ENCODE measurements at regions not wholly inside any gene's neighbourhood (a gene's known extent, or its start where the extent isn't known, plus 50 kb on each side); places are given as distances from the start of the nearest gene placed in this dataset.

DNA sequence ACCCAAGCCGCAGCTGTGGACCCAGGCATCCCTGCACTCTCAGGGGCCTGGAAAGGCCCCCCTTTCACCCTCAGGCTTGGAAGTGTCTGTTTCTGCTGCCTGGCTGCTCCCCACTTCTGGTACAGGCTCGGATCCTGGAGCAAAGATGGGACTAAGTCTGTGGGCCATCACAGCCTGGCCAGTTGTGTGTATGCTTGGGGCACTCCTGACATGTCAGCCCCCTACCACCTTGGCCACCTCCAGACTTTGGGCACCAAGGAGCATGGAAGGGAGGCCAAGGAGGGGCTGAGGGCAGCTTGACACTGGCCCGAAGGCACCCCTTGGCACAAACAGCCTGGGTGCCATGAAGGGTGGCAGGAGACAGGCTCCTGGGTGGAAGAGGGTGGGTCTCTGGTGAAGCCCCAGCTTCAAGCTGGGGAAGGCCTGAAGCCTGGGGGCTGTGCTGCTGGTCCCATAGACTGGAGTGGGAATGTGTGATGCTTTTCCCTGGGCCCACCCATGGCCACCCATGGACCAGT is 799.4 kb upstream of the AGA start:
- Mint-ChIP-seq H3K9me3 (peaks cover 3% of the 10 kb centered on the region), H3K27ac (no peak overlapping the region), H3K4me3 (no peak overlapping the region), H3K27me3 (no peaks in the 10 kb centered on the region), H3K36me3 (ENCODE audit: low read depth) (no peaks in the 10 kb centered on the region), H3K4me1 (no peaks in the 10 kb centered on the region)
- ATAC-seq (replicated peaks) = no peak

DNA sequence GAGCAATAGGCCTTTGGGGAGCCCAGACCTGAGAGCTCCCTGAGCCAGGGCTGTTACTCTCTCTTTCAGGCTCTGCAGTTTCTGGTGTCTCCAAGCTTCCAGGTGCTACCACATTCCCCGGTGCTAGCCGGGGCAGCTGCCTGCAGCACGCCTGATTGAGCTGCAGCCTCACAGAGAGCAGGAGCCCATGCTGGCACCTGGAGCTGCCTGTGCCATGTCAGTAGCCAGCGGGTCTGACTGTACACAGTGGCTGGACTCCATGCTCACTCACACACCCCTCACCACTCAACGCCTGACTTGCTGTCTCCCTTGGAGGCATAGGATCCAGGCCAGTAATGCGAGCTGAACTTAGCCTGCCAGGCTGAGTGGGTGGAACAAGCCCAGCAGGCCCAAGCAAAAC is 800.4 kb upstream of the AGA start:
- ATAC-seq (replicated peaks) = no peak
- H3K4me3 Mint-ChIP-seq = no peak overlapping the region
- H3K9me3 Mint-ChIP-seq = peaks cover 3% of the 10 kb centered on the region
- H3K27me3 Mint-ChIP-seq = no peaks in the 10 kb centered on the region
- no peaks in the 10 kb centered on the region for H3K4me1 Mint-ChIP-seq
- no peak overlapping the region for H3K27ac Mint-ChIP-seq
- H3K36me3 Mint-ChIP-seq (ENCODE audit: low read depth) = no peaks in the 10 kb centered on the region

DNA sequence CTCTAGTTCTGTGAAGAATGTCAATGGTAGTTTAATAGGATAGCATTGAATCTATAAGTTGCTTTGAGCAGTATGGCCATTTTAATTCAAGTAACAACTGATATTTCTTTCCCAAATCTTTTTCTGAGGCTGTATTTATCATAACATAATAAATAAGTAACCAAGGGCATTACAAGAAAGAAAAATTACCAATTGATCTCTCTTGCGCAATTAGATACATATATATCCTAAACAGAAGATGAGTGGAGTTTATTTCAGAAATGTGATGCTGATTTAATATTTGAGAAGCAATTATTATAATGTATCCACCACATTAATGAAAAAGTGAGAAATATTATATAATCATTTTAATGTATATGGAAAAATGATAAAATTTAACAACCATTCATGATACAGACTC is 802.5 kb upstream of the AGA start:
- Mint-ChIP-seq H3K4me3 (no peak overlapping the region), H3K27ac (no peak overlapping the region), H3K4me1 (no peaks in the 10 kb centered on the region), H3K36me3 (ENCODE audit: low read depth) (no peaks in the 10 kb centered on the region), H3K27me3 (no peaks in the 10 kb centered on the region), H3K9me3 (peaks cover 3% of the 10 kb centered on the region)
- ATAC-seq (replicated peaks) = no peak

DNA sequence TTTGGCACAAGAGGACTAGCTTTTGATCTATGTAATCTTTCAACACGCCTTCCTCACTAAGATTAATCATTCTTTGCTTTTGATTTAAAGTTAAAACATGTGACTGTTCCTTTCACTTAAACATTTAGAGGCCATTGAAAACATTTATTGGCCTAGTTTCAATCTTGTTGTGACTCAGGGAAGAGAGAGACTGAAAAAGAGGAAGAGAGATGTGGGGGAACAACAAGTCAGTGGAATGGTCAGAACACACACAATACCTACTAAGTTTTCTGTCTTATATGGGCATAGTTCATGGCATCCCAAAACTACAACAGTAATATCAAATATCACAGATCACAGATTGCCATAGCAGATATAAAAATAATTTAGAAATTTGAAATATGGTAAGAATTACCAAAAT is 812.9 kb upstream of the AGA start:
- H3K4me3 Mint-ChIP-seq = no peak overlapping the region
- no peak for ATAC-seq (replicated peaks)
- no peak overlapping the region for H3K27ac Mint-ChIP-seq
- H3K4me1 Mint-ChIP-seq = no peaks in the 10 kb centered on the region
- H3K27me3 Mint-ChIP-seq = no peaks in the 10 kb centered on the region
- H3K36me3 Mint-ChIP-seq (ENCODE audit: low read depth) = no peaks in the 10 kb centered on the region
- H3K9me3 Mint-ChIP-seq = peaks cover 10% of the 10 kb centered on the region

DNA sequence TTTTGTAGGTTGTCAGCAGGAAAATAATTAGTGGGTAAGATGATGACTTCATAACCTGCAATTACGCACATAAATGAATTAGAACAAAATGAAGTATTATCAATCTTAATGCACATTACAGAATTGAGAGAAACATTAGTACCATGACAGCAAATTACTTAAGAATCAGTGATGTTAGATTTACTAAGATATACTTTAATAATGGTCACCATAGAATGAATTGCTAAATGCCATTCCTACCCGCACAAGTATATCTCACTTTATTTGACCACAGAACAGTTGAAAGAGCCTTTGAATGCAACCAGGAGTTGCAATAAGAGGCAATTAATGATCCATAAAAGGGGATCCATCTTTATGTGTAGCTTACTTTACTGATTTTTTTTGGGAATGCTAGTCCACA is 816.4 kb upstream of the AGA start:
- peaks cover 7% of the 10 kb centered on the region for H3K9me3 Mint-ChIP-seq
- no peaks in the 10 kb centered on the region for H3K27me3 Mint-ChIP-seq
- no peak overlapping the region for H3K4me3 Mint-ChIP-seq
- H3K27ac Mint-ChIP-seq = no peak overlapping the region
- H3K36me3 Mint-ChIP-seq (ENCODE audit: low read depth) = no peaks in the 10 kb centered on the region
- ATAC-seq (replicated peaks) = no peak
- no peaks in the 10 kb centered on the region for H3K4me1 Mint-ChIP-seq

DNA sequence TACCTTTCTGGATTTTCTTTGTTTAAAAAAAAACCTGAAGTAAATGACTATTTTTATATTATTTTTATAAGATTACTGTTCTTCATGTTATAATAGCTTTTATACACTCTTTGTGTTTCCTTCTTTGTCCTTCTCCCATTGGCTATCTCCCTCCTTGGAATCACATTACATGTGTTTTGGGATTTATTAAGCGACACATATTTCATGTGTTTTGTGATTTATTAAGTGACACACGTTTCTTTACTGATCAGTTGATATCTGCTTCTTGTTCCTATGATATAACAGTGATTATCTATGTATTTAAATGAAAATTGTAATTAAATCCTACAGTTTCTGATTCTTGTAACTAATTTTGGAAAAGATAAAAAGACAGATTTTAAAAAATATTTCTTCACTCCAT is 817.3 kb upstream of the AGA start:
- H3K4me3 Mint-ChIP-seq = no peak overlapping the region
- H3K9me3 Mint-ChIP-seq = peaks cover 3% of the 10 kb centered on the region
- ATAC-seq (replicated peaks) = no peak
- no peak overlapping the region for H3K27ac Mint-ChIP-seq
- no peaks in the 10 kb centered on the region for H3K27me3 Mint-ChIP-seq
- no peaks in the 10 kb centered on the region for H3K36me3 Mint-ChIP-seq (ENCODE audit: low read depth)
- no peaks in the 10 kb centered on the region for H3K4me1 Mint-ChIP-seq

DNA sequence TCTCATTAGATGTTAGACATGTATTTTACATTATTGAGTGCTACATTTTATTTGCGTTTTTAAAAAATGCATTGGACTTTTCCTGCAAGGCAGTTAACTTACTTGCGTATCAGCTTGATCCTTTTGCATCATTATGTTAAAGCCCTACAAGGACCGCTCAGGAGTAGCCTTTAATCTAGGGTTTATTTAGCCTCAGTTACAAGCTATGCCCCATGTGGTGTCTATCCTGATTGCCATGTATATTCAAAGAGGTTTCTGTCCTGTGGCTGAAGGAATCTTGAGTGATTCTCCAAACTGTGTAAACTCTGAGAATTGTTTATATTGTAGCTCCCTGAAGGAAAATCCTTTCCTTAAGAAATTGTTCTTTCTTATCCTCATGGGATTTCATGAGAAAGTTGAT is 821.8 kb upstream of the AGA start:
- Mint-ChIP-seq H3K36me3 (ENCODE audit: low read depth) (no peaks in the 10 kb centered on the region), H3K4me3 (no peak overlapping the region), H3K27me3 (no peaks in the 10 kb centered on the region), H3K9me3 (peaks cover 4% of the 10 kb centered on the region), H3K4me1 (no peaks in the 10 kb centered on the region), H3K27ac (no peak overlapping the region)
- no peak for ATAC-seq (replicated peaks)

DNA sequence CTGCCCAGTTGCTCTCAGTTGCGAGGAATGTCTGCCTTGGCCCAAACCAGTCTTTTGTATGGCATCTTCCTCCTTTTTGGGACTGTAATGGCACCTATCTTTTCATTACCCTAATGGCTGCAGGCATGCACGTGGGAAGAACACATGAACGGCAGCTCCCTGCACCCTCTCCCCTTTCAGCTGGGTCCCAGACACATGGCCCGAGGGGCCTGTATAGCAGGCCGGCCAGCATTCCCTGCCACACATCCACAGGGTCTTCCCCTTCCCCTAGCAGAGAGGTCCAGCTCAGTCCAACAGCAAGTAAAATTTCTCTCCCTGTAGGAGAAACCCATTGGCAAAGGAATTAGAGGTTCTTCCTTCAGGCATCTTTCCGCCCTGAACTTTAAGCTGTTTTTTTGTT is 829.1 kb upstream of the AGA start:
- no peak overlapping the region for H3K27ac Mint-ChIP-seq
- H3K9me3 Mint-ChIP-seq = peaks cover 16% of the 10 kb centered on the region
- no peak overlapping the region for H3K4me3 Mint-ChIP-seq
- H3K27me3 Mint-ChIP-seq = no peaks in the 10 kb centered on the region
- ATAC-seq (replicated peaks) = no peak
- no peaks in the 10 kb centered on the region for H3K4me1 Mint-ChIP-seq
- H3K36me3 Mint-ChIP-seq (ENCODE audit: low read depth) = no peaks in the 10 kb centered on the region

DNA sequence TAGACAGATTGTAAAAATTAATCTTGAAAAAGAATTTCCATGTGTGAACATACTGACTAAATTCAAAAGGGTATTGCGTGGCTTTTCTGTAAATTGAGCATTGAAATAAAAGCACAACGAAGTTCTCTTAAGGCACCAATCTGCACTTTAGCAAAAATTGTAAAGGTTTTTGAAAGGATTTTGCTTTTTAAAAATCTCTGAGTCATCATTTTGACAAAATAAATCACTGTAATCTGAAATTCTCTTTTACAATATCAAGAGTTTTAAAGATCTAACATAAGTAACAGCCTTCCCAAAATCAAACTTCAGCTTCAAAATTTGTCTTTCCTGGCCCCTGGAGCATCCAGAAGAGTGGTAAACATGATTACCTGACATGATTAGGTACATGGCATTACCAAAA is 830.9 kb upstream of the AGA start:
- ATAC-seq (replicated peaks) = no peak

DNA sequence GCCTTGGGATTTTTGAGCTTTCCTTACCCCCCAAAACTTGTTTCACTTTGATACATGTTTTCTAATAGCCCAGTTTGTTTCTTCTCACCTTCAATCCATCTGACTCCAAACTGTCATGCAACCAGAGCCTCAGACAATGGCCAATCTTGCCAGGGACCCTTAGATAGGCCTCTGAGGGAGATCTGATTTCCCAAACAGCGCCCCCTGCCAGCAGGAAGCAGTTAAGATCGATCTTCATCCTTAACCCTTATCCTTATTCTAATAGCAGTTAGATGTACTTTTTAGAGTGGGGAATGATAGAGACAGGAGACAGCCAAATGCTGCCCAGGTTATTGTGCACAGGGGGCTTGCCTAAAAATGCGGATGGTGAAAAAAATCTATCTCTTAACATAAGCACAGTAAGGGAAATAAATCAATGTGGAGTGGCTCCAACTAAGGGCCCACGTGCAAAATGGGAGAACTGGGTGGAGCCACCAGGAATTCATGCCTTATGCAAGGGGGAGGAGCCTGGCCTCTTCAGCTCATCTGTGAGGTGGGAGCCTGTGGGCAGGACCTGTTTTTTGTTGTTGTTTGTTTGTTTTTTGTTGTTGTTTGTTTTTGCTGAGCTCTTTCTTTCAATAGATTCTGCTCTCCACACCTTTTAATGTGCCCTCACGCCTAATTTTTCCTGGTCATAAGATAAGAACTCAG is 833.6 kb upstream of the AGA start:
- no peak overlapping the region for H3K4me3 Mint-ChIP-seq
- no peaks in the 10 kb centered on the region for H3K4me1 Mint-ChIP-seq
- no peak for ATAC-seq (replicated peaks)
- no peaks in the 10 kb centered on the region for H3K36me3 Mint-ChIP-seq (ENCODE audit: low read depth)
- H3K27ac Mint-ChIP-seq = no peak overlapping the region
- H3K27me3 Mint-ChIP-seq = no peaks in the 10 kb centered on the region
- H3K9me3 Mint-ChIP-seq = peaks cover 4% of the 10 kb centered on the region

More for the DNA sequence above, 830.9 kb upstream of the AGA start:
- Mint-ChIP-seq H3K36me3 (ENCODE audit: low read depth) (no peaks in the 10 kb centered on the region), H3K27ac (no peak overlapping the region), H3K27me3 (no peaks in the 10 kb centered on the region), H3K4me3 (no peak overlapping the region), H3K9me3 (peaks cover 11% of the 10 kb centered on the region), H3K4me1 (no peaks in the 10 kb centered on the region)

DNA sequence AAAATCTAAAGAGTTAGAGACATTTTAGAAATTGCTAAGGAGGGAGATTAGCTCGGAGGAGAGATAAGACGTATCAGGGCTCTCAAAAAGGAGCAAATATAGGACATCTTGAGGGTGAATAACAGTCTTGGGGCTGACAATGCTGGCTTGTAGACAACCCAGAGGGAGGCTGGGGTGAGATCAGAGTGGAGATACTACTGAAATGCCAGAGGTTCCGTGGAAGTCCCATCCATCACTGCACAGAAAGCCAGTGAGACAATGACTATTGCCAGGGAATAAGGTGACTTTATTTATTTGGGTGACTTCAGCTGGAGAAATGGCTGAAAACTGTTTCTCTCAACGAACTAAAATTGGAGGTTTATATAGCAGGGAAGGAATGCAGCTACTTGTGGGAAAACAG is 838.1 kb upstream of the AGA start:
- Mint-ChIP-seq H3K27ac (no peak overlapping the region), H3K36me3 (ENCODE audit: low read depth) (no peaks in the 10 kb centered on the region), H3K4me1 (no peaks in the 10 kb centered on the region), H3K4me3 (no peak overlapping the region), H3K27me3 (no peaks in the 10 kb centered on the region), H3K9me3 (peaks cover 4% of the 10 kb centered on the region)
- no peak for ATAC-seq (replicated peaks)

DNA sequence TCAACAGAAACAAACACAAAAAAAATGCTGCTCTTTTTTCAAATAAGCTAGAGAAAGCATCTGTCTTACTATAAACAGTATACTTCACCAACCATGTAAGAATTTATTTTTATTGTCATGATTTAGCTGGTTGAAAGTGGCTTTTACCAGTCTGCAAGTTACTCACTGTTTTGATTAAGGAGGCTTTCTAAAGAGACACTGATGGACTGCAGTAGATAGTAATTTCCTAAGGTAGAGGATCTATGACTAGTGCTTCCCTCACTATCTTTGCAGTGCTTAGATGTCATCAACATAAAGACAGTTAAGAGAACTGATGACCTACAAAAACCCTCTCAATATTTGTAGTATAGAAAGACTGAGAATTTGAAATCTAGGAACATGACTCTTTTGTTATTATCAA is 846.2 kb upstream of the AGA start:
- ATAC-seq (replicated peaks) = no peak
- no peaks in the 10 kb centered on the region for H3K4me1 Mint-ChIP-seq
- H3K9me3 Mint-ChIP-seq = no peaks in the 10 kb centered on the region
- no peak overlapping the region for H3K4me3 Mint-ChIP-seq
- no peaks in the 10 kb centered on the region for H3K36me3 Mint-ChIP-seq (ENCODE audit: low read depth)
- H3K27ac Mint-ChIP-seq = no peak overlapping the region
- no peaks in the 10 kb centered on the region for H3K27me3 Mint-ChIP-seq

DNA sequence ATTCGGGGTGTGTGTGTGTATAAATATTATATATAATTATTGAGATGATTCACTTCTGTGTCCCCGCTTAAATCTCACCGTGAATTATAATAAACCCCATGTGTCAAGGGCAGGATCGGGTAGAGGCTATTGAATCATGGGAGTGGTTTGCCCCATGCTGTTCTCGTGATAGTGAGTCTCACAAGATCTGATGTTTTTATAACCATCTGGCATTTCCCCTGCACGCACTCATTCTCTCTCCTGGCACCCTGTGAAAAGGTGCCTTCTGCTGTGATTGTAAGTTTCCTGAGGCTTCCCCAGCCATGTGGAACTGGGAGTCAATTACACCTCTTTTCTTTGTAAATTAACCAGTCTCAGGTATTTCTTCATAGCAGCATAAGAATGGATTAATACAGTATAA is 851.4 kb upstream of the AGA start:
- Mint-ChIP-seq H3K36me3 (ENCODE audit: low read depth) (no peaks in the 10 kb centered on the region), H3K27ac (no peak overlapping the region), H3K4me3 (no peak overlapping the region), H3K4me1 (no peaks in the 10 kb centered on the region), H3K27me3 (no peaks in the 10 kb centered on the region), H3K9me3 (no peaks in the 10 kb centered on the region)
- no peak for ATAC-seq (replicated peaks)

DNA sequence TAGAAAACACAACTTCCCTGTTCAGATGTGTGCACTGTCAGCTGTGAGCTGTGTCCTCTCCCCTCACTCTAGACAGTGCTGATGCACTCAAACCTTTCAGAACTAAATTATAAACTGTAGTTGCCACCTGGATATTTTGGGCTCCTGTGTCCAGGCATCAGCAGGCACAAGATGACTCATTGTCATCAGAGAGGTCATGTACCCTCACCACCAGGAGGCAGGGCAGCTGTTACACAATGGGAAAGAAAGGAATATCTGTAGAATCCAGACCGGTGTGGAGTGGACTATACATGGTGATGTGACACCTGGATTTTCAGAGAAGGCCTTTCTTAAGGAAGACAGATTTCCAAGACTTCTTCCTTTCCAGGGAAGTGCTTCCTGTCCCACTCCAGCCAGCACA is 854.4 kb upstream of the AGA start:
- no peaks in the 10 kb centered on the region for H3K27me3 Mint-ChIP-seq
- no peaks in the 10 kb centered on the region for H3K36me3 Mint-ChIP-seq (ENCODE audit: low read depth)
- H3K4me3 Mint-ChIP-seq = no peak overlapping the region
- ATAC-seq (replicated peaks) = no peak
- no peak overlapping the region for H3K27ac Mint-ChIP-seq
- no peaks in the 10 kb centered on the region for H3K4me1 Mint-ChIP-seq
- H3K9me3 Mint-ChIP-seq = no peaks in the 10 kb centered on the region

DNA sequence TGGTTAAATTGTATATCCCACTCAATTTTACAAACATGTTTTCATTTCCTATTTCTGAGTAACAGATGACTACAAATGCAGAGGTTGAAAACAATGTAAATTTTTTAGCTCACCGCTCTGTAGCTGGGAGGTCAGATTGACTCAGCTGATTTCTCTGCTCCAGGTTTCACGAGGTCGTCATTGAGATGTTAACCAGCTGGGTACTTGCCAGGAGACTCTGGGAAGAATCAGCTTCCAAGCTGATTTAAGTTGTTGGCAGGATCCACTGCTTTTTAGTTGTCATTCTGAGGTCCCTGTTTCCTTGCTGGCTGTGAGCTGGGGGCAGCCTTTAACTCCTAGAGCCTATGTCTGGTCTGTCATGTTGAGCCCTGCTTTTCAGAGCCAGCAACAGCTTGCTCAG is 864.3 kb upstream of the AGA start:
- H3K9me3 Mint-ChIP-seq = peaks cover 9% of the 10 kb centered on the region
- no peaks in the 10 kb centered on the region for H3K27me3 Mint-ChIP-seq
- no peak overlapping the region for H3K27ac Mint-ChIP-seq
- H3K36me3 Mint-ChIP-seq (ENCODE audit: low read depth) = no peaks in the 10 kb centered on the region
- no peak for ATAC-seq (replicated peaks)
- no peaks in the 10 kb centered on the region for H3K4me1 Mint-ChIP-seq
- H3K4me3 Mint-ChIP-seq = no peak overlapping the region

DNA sequence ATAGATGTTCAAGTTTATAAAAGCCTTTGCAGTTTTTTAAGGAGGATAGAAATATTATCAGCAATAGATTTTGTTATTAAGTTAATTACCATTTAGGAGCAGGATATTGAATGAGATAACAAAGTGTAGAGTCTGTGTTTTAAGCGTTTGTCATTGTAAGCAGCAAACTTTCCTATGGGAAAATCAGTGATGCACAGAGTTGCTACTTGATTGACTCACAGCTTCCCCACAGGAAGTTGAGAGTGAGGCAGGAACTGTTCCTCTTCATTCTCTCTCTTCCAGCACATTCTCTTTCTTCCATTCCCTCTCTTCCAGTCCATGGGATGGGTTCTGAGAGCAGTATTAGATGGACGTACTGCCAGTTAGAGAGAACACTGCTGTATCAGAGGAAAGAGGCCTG is 867.7 kb upstream of the AGA start:
- no peak for ATAC-seq (replicated peaks)
- Mint-ChIP-seq H3K4me3 (no peak overlapping the region), H3K27me3 (no peaks in the 10 kb centered on the region), H3K9me3 (peaks cover 9% of the 10 kb centered on the region), H3K4me1 (no peaks in the 10 kb centered on the region), H3K36me3 (ENCODE audit: low read depth) (no peaks in the 10 kb centered on the region), H3K27ac (no peak overlapping the region)
